ENCODE measurements at regions not wholly inside any gene's neighbourhood (a gene's known extent, or its start where the extent isn't known, plus 50 kb on each side); places are given as distances from the start of the nearest gene placed in this dataset.

DNA sequence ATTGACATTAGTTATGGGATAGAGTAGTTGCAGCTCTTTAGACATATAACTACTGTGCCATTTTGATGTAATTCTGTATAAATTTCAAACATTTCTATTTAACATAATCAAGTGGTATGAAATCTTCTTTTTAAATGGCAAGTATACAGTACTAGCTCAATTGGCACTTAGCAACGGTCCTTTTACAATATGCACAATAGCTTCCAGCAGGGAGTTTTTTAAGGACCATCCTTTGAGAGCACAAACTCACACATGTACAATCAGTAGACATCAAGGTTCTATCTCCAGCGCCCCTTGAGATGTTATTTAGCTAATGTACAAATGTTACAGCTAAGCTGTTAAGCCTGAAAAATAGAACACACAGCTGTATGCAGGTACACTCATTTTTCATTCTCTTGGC is 480.7 kb downstream of the TFEC start:
- no peak for DNase-seq

DNA sequence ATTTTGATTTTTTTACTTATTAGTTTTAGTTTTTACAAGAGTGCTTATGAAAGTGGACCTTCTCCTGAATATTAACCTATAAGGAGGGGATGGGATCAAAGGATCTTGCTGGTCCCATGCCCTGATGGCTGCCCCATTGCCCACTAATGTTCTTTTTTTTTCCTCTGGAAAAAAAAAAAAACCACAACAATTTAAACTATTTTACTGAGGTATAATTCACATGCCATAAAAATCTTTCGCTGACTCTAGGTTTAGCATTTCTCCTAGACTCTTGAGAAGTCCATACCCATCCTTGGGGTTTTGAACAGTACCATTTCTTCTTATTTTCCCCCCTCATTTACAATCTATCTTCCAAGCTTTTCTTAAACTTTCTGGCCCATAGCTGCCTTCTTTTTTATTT is 481.8 kb downstream of the TFEC start:
- no peak for DNase-seq

DNA sequence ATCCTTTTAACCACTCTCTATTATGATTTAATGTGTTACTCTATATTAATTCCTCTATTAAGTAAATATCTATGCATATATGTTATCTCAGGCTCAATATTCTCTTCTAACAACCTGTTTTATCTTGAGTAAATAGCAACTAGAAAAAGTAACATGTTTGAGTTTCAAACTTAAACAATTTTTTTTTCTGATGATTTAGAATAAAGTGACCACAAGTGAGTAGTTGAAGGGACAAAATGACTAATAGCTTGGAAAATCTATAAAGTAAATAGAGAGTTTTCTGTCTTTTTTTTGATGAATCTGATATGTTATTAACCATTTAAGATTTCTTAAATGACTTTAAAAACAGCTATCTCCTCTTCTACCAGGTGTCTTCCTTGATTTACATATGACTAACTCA is 483.8 kb downstream of the TFEC start:
- DNase-seq, result no peak

DNA sequence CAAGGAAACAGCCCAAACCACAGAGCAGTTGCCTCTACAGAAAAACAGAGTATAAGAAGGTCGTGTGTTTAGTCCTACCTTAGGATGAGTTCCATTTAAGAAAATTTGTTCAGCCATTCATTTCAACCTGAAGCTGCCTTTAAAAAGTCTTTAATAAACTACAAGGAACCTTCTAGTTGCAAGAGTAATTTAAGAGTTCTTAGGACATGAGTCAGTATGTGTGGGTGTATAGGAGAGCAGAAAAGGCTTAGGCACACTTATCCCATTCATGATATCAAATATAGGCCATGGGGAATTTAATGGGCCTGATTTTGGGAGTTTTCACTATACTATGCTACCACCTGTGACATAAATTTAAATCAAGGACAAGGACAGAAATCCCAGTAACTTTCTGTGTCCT is 496.8 kb downstream of the TFEC start:
- no peak for DNase-seq

DNA sequence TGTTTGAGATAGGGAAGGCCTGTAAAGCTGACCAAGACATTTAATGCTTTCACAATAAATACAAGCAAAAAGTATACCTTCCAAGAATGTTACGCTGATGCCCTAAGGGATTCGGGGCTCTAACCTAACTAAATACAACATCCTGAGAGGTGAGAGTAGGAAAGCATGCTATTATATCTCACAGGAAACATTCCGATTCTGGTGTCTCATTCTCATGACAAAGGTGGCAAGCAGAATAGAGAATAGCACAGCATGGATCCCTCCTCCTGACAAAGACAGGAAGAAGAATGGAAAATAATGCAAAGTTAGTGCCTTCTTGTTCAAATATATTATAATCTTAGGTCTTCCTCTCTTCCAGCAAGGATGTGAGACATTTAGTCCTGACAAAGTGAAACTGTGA is 504.3 kb downstream of the TFEC start:
- DNase-seq, result no peak

DNA sequence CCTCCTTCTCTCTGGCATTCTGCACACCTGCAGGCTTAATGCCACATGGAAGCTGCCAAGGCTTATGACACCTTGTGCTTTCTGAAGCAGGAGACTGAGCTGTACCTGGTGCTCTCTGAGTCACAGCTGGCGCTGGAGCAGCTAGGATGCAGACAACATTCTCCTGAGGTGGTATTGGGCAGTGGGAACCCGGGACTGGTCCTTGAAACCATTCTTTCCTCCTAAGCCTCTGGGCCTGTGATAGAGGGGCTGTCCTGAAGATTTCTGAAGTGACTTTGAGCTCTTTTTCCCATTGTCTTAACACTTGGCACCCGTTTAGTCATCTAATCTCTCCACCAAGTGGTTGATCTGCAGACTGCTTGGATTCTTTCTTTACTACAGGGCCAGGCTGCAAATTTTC is 508.4 kb downstream of the TFEC start:
- DNase-seq, result no peak

DNA sequence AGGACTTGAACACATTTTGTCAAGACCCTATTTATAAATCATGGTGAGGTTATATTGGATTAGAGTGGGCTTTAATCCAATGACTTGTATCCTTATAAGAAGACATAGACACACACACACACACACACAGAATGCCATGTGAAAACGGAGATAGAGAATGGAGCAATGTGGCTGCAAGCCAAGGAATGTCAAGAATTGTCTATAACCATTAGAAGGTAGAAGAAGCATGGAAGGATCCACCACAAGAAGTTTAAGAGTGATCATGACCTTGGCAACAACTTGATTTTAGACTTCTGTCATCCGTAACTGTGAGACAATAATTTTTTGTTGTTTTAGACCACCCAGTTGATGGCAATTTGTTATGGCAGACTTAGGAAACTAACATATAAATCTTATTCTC is 514.2 kb downstream of the TFEC start:
- no peak for DNase-seq

DNA sequence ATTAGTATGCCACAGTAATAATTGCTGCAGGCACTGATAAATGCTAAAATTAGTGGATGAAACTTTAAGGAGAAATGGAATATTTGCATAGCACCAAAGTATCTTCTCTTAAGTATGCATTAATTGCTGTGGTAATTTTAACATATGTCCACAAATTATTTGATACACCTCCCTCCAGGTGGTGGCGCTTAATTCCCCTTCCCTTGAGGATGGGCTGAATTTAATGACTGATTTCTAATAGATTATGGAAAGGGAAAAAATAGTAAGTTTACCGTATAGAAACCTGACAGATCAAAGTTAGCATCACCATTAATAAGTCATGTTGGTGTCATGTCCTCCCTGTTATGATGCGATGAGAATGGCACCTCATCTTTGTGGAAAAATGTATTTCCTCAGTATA is 519.2 kb downstream of the TFEC start:
- no peak for DNase-seq

DNA sequence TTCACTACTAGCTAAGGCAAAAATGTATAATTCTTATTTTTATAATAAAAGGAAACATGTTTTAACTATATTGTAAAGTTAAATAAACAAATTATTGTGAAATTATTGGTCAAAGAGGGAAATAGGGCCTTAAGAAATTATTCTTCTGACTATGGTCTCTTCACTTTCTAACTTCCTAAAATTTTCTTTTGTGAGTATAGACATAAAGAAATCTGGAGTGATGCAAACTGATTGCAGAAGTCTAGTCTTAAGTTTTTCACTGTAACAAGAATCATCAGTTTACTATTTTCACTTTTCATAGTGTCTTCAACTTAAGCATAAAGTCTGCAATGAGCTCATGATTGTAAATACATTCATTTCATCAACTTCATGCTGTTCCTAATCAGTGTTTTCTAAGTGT is 525.4 kb downstream of the TFEC start:
- no peak for DNase-seq

DNA sequence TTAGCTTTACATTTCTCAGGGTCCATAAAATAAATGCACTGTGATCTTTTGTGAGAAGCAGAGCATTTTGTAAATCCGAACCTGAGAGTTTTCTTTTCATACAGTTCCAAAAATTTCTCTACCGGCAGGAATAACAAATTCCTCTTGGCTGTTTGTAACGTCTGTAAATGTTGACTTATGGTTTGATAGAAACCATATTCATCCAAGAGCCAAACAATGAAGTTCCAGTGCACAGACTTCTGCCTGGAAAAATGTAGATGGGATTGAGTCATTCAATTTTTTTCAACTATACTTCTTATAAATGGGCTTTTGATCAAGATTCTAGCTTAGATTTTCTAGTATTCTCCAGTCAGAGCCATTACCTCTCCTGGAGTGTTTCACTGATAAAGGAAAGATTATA is 530.6 kb downstream of the TFEC start:
- DNase-seq, result no peak

DNA sequence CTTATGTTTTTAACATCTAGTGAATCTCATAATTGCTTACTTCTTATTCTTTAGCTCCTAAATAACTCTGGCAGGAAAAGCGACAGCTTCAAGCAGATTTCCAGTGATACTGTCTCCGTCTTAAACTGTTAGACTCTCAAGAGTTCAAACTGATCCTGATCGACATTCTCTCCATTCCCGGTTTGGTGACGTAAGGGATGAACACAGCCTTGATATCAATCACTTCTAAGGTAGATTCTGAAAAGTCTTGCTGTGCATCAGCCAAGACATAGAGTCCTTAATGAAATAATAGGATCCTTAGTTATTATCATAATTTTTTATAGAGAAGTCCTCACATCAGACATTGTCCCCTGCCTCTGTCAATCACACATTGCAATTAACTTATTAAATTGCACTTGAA is 534.6 kb downstream of the TFEC start:
- DNase-seq, result no peak

DNA sequence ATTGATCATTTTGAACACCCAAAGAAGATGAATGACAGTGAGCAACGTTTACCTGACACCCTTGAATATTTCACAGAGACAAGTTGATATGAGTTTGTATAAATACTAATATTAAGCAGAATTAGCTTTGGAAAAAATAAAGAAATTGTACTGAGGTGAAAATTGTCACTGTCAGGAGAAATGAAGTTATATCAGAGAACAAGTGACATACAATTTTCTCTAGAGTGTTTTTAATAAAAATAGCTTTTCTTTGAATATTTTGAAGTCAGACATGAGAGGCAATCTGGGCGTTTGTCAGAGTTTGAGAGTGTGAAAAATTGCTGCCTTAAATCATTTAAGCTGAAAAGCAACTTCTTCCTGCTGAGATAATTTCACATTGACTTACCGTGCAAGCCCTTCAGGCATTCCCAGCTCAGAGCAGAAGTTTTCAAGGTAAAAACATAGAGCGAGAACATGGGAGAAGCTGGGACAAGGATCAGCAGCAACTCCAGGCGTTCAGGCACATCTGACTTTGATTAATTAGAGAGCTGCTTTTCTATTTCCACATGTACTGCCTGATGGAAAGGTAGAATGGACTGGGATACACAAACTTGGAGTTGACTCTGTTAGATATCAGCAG is 535.9 kb downstream of the TFEC start:
- DNase-seq, result no peak

DNA sequence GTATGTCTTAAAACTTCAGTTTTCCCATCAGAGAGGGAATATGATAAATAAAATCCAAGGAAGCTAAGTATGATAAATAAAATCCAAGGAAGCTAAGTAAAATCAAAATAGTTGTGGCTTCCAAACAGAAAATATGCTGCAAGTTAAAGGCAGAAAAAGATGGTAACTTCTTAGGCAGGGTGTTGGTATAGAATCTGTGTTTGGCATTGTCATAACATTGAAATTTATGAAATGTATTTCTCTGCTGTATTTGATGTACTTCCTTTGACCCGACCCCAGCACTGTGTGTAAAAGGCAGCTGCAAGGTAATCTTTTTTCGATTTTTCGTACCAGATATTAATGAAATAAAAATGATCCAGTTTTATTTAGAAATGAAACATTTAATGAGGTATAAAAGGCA is 537.2 kb downstream of the TFEC start:
- no peak for DNase-seq

DNA sequence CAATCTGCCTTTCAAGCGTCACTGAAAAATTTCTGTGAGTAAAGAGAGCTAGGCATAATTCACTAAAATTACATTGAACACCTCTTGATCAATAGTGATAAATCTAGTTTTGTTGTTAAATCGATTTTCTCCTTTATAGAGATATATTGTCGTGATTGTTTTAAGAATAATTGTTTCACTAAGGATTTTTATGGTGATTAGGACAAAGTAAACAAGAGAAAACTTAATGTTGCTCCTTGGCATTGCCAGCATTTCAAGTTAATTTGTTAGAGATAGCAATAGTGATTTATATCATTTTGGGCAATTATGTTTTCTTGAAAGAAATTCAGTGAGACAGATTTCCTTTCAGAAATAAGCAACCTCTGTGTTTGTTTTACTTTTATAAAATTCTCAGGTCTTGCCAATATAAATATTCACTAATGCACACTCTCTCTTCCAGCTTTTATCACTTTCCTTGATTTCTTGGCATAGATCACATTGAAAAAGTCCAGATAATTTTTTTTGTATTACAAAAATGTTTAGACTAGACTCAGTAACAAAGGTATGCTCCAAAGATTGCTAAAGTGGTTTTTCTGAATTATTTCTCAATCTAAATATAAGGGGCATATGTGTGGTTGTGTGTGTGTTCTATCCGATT is 538.7 kb downstream of the TFEC start:
- no peak for DNase-seq

DNA sequence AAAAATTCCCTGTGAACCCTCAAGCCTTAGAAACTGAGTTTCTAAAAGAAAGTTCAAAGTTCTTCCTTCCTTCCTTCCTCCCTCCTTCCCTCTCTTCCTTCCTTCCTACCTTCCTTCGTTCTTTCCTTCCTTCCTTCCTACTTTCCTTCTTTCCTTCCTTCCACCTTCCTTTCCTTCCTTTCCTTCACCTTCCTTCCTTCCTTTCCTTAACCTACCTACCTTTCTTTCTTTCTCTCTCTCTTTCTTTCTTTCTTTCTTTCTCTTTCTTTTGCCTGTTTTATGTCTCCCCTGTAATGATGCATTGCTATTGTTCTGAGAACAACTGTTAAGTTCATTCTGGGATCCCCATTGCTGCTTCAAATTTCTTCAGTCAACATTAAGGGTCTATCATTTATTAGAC is 551.1 kb downstream of the TFEC start:
- no peak for DNase-seq

DNA sequence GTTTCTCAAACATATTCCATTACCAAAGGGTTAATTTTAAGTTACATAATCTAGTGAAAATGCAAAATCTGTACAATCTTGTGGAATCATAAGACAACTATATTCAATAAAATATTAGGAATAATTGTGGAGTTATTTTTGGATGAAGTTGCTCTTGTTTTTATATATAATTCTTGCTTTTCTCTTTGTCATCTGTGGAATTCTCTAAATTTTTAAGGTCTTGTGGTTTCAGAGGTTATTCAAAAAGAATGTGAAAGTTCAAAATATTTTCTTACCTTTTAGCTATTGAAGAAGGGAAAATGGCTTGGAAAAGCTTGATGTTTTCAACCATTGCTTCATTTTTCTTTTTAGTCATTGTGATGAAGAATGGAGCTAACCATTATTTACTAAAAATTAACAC is 552.1 kb downstream of the TFEC start:
- no peak for DNase-seq

DNA sequence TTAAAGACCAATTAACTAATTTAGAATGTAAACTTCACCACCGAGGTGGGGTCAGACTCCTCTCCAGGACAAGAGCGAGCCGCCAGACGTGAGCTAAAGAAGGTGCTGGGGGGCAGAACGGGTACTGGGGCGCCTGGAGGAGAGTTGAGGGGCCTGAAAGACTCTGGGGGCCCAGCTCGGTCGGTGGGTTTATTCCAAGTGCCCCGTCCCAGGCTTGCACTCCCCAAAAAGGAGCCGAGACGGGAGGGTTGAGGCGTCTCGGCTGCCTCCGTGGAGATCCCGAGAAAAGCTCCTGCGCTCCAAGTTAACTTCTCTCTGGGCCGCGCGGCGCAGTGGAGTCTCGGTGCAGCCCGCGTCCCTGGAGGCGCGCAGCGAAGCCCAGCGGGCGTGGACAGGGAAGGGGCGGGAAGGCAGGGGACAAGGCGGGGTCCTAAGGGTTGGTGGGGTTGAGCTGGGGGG is 553.3 kb downstream of the TFEC start:
- no peak for DNase-seq

DNA sequence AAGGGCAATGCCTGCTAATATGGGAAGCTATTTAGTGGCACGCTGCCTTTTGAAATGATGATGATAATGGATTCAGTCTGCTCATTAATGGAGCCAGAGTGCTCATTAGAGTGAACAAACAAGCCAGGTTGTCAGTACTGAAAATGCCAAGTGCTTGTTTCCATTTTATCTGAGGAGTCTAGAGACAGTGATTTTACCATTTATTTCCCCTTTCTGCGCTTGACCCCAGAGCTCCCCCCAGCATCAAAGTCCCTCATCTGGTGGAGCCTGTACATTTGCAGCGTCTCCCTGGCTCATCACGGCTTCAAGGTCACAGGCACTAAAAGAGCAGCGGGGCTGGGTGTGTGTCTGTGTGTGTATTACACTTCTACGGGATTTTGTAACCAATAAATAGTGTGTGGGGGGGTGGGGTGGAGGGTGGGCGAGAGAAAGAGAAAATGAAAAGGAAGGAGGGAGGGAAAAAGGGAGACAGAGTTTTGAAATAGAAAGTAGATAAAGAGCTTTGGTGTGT is 553.8 kb downstream of the TFEC start:
- DNase-seq, result no peak

DNA sequence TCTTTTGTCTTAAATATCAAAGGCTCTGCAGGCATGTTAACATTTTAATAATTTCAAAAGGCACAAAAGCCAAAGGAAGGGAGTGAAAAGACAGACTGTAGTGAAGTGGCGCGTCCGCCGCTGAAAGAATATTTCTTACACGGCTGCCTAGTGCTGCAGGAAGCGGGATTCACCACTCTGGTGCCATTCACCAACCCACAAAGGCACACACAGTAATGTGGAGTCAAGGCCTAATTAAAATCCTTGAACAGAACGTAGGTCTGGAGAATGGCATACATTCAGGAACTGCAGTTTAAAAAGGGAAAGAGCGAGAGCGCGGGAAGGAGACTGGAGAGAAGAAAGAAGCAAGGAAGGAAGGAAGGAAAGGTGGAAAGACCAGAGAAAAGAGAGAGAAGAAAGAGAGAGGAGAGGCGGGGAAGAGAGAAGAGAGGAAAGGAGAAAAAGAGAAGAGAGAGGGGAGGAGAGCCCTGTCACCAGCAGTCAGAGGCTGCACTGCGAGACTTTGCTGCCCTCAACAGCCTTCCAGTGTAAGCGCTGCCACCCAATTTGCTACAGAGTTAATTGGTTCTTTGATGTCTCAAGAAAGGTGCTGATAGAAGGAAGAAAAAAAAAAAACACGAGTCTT is 554.0 kb downstream of the MDFIC start:
- DNase-seq, result no peak

DNA sequence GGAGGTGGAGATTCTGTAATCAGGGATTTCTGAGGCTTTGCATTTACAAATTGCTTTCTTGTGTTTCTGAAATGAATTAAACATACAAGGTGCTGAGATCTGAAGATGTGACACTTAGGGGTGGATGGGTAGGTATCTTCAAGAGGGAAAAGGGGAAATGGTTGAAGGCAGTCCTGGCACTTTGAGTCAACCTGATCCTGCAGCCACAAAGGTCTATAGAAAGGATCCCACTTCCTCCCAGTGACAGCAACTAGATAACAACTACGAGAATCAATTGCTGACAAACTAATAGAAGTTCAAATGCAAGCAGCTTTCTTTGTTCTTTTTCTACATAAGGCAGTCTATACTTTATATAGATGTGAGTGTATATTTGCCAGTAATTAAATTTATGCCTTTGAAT is 553.3 kb downstream of the MDFIC start:
- DNase-seq, result no peak

DNA sequence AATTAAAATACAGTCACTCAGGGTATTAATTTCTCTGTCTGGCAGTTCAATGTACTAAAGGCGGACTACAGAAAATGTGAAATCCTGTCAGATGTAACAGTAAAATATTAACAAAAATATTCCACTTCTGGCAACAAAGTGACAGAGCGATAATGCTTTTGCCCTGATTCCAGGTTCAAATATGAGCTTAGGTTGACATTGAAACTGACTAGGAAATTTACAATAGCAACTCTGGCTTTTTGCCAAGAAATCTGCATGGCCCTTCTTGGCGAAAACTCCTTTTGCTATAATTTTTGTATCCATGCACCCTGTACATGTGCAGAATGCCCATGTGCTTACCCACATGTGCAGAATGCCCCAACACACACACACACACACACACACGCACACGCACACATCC is 552.2 kb downstream of the MDFIC start:
- DNase-seq, result no peak

DNA sequence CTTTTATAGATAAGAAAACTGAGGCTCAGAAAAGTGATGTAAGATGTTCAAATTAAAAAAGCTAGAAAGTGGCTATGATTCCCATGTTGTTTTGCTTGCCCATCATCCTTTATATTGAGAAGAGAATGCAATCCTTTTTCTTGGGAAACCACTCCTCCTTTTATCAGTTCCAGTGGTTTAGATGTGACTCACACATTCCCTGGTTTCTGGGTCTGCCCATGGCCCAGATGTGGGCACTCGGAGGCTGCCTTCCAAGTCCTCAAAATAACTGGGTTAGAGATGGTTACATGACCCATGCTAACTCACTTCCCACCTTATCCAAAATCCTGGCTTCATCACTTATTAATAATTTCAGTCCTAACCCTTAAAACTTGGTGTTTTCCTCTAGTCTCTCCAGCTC is 550.0 kb downstream of the MDFIC start:
- DNase-seq, result no peak

DNA sequence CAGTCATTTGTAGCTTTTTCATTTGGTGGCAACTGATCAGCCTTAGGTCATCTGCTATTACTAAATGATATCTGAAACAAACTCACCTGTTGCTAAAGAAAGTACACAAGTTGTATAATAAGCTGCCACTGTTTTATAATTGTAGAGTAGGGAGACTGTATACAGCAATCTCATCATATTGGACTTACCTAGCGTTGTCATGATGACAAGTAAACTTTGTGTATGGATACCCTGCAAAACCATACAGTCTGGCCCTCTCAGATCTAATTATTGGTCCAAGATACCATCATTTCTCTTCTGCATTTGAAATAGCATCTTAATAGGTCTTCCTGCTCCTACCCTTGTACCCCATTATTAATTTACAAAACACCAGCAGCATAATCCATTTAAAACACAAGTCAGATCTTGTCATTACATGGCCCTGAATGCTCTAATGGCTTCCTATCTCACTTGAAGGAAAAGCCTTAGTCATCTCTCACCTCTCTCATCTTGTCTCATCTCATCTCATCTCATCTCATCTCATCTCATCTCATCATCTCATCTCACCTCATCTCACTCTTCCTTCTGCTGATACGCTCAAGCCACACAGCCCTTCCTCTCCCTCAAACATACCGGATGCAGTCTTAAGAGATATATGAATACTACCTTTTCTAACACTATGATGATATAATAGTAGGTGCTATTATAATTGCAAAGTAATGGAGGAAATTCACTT is 540.6 kb downstream of the MDFIC start:
- no peak for DNase-seq

DNA sequence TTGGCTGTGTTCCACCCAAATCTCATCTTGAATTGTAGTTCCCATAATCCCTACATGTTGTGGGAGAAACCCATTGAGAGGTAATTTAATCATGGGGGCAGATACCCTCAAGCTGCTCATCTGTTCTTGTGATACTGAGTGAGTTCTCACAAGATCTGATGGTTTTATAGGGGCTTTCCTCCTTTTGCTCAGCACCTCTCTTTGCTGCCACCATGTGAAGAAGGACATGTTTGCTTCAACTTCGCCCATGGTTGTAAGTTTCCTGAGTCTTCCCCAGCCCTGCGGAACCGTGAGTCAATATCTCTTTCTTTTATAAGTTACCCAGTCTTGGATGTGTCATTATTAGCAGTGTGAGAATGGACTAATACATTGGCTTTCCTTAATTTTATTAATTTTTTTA is 527.8 kb downstream of the MDFIC start:
- DNase-seq, result no peak

All from SW 1271 (cell line).